HG03342 (cell line): ENCODE measurements at regions not wholly inside any gene's neighbourhood (a gene's known extent, or its start where the extent isn't known, plus 50 kb on each side); places are given as distances from the start of the nearest gene placed in this dataset.

Experiments
- ATAC-seq: cut with Tn5 transposase; IDR thresholded peaks from one replicate; pipeline ENCODE4 v1.9.1; 2021; ENCODE audit warnings: mild to moderate bottlenecking, moderate library complexity; ENCODE audit not compliant: unreplicated experiment

DNA sequence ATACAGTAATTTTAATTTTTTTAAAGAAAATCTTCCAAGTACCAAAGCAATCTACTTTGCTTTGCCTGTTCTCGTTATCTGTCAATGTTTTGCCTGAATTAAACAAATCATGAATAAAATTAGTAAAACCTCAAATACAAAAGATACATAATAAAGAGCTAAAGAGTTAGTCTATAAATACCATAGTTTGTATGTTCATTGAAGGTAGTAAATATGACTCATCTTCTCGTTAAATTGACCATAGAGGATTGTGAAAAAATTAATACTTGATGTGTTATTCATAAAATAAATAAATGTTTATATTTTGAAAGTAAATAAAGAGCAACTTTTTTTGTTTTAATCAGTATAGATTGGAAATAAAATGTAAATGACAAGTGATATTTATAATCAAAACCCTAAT is 246.5 kb upstream of the PLSCR5 start:
- ATAC-seq, result no peak

DNA sequence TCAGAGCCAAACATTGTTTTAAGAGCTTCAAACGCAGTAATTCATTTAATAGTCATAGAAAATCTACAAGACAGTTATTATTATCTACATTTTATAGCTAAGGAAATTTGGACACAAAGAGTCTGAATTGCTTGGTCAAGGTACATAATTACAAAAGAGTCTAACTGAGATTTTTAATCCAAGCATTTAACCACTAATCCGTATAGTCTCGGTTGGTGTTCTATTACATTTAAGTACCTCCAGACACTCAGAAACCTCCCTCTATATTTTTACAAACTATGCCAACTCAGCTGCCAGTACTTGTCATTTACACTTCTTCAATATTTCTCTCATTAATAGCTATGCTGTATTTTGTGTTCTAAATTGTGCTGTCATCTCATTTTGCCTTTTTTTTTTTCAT is 240.2 kb upstream of the PLSCR5 start:
- no peak for ATAC-seq

DNA sequence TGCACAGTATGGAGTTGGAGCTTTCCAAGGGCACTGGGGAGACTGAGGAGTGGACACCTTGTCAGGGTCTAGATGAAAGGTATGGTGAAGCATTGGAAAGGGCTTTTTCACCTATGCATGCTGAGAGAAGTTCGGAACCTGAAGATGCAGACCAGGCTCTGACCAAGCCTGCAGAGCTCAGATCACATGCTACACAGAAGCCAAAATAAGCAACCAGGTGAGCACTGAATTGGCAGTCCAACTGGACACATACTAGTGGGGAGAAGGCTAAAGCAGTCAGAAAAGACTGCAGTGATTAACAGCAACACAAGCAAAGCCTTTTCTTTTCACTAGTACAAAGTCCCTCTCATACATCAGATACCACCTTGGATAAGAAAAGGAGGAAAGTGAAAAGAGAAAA is 238.3 kb upstream of the PLSCR5 start:
- ATAC-seq, result no peak

DNA sequence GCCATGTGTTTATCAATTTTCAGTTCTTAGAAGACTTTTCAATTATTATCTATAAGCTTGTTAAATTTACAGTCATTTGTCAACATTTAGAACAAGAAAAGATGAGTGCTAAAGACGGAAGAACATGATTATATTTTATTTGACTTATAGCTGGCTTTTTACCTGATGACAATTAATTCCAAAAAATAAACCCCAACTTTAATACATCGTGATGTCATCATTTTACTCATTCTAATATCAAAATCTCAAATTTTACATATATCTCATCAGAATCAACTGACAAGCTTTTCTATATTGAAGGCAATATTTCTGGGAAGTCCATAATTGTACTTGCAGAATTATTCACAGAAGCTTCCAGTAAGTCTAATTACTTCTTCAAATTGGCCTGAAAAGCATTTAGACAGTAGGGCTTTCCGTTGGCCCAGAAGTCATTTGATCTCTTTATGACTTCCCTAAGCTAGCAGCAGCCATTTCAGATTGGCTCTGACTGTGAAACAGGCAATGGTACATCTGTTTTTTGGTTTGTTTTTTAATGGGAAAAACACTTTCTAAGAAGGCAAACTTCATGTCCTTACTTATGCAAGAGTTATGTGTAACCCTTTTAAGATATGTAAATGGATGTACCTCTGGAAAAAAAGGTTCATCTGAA is 234.7 kb upstream of the PLSCR5 start:
- ATAC-seq, result no peak

DNA sequence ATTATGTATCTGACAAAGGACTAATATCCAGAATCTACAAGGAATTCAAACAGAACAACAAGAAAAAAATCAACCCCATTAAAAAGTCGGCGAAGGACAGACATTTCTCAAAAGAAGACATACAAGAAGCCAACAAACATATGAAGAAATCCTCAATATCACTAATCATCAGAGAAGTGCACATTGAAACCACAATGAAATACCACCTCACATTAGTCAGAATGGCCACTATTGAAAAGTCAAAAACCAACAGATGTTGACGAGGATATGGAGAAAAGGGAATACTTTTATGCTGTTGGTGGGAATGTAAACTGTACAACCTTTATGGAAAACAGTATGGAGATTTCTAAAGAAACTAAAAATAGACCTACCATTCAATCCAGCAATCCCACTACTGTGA is 233.1 kb upstream of the PLSCR5 start:
- no peak for ATAC-seq

- no peak for ATAC-seq
These were observed 229.8 kb upstream of the PLSCR5 start for GRCh38 chr3:146834917-146835316.

GRCh38 chr3:146832857-146833458 is 227.8 kb upstream of the PLSCR5 start:
- ATAC-seq, result no peak

- no peak for ATAC-seq
These were observed 226.5 kb upstream of the PLSCR5 start for GRCh38 chr3:146831659-146832058.

- no peak for ATAC-seq
These were observed 225.1 kb upstream of the PLSCR5 start for GRCh38 chr3:146830231-146830630.

DNA sequence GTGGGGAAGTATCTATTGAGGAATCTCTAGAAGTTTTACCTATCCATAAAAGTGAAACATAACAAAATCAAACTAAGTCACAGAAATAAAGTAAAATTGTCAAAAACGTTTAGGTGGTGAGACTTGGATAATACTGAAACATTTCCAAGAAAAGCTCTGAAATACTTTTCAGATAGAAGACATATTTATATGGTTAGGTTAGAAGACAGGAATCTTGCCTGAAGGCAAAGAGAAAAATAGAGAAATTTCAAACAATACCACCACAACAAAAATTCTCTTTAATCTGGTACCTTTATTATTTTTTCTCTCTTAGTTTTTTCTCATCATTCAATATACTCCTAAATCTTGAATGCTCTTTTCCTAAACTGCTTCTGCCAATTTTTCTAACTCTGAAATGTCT is 222.7 kb upstream of the PLSCR5 start:
- ATAC-seq, result no peak

DNA sequence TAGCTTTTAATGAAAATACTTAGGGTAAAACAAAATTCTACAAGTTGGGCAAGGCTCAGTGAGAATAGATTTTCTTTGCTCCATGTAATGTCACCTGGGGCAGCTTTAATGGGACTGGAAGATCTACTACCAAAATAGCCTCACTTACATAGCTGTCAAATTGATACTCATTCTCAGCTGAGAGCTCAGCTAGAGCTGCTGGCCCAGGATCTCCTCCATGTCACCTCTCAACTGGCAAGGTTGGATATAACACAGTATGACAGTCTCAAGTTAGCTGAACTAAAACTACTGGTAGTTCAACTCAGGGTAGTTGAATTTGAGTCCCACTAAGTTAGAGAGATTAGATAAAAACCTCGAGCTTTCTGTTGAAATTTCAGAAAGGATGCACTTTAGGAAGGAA is 218.5 kb upstream of the PLSCR5 start:
- ATAC-seq, result no peak

GRCh38 chr3:146818866-146819265 is 213.7 kb upstream of the PLSCR5 start:
- no peak for ATAC-seq

DNA sequence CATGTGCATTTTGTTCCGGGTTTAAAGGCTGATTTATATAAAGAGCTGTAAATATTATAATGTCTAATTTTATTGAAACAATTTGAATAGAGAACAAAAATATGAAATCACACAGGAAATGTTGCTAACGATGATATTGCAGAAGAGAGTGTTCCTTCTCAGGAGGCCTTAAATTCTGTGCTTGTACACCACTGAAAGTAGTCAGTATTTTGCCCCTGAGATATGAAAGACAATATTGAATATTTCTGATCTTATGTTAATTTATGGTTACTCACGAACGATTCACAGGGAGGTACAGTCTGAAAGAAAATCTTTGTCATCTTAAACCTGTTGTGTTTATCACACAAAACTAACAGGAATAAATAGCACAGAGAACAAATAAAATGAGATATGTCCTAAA is 213.2 kb upstream of the PLSCR5 start:
- no peak for ATAC-seq

DNA sequence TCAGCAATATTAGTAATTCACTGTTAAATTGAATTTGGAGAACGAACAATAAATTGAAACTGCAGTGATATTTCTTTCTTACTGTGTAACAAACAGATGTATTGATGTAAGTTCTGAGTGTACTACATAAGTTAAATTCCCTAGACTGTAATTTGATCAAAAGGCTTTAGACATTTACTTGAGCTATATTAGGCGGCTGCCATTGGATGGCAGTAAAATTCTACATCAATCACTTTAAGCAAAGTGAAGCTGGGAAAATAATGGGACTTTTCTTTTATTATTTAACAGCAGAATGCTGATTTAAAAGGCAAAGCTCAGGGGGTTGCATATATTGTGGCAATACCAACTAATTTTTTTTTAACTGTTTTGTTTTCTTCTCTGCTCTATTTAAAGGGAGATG is 212.6 kb upstream of the PLSCR5 start:
- ATAC-seq, result no peak

DNA sequence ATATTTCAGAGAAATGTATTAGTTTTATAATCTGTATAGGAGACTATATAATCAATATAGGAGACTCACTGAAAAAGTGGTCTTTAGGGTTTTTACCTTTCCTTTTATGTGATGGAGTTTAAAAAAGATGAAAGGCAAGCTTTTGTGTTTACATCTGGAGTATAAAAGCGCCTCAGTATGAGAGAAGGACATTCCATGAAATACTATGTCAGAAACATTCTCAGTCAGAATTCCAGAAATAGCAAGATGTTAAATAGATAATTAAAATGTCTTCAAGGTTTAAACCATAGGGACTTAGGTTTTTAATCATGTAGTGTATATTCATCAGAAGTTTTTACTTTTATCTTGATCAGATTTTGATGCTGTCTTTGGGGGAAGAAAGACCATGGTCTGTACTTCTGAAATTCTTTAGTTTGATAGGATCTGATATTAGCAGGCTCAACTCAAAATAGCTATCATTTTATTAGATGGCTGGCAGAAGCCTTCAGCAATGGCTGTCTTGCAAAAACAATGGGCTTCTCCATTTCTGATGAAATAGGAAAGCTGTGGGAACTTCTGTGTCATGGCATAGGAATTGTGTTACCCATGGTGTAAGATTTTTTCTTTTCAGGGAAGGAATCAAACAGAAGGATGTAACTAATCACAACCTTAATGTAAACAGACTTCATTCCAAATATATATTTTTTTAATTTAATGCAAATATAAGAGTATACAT is 209.6 kb upstream of the PLSCR5 start:
- no peak for ATAC-seq

GRCh38 chr3:146813496-146813895 is 208.3 kb upstream of the PLSCR5 start:
- no peak for ATAC-seq

- no peak for ATAC-seq
These were observed 198.6 kb upstream of the PLSCR5 start for GRCh38 chr3:146803745-146804144.

DNA sequence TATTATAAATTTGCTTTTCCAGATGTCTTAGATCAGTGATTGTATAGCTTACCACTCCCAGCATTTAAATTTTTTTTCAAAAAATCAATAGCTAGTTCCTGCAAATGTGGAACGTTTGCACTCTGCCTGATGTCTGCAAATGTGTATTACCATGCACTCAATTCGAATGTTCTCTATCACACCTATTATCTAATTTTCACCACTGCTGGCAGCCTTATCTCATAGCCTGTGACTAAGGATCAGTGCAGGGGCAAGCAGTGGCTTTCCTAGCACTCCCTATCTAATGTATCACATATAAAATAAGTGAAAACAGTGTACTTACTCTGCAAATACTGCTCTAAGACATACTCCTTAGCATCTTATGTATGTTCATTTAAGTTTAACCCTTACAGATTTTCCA is 196.3 kb upstream of the PLSCR5 start:
- no peak for ATAC-seq

DNA sequence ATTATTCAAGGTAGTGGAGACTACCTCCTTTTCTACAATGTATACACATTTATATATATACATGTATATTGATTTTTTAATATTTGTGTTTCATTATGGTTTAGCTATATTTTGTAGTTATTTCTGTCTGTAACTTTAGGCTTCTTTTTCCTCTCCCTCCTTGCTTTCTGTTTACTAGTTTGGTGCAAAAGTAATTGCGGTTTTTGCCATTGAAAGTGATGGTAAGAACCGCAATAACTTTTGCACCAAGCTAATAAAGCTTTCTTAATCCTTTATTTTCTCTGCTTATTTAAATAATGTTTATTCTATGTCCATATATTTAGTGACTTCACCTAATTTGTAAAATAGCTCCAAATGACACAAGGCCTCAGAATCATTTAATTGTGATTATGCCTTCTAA is 195.3 kb upstream of the PLSCR5 start:
- no peak for ATAC-seq

DNA sequence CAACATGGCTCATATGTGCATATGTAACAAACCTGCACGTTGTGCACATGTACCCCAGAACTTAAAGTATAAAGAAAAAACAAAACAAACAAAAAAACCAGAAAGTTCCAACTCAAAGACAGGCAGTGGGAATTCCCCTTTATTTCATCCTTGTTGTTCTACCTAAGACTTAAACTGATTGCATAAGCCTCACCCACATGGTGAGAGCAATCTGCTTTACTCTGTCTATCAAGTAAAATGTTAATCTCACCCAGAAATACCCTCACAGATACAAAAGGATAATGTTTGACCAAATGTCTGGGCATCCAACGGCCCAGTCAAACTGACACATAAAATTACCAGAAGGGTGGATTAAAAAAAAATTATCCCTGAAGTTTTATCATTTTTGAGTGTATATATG is 190.9 kb upstream of the PLSCR5 start:
- ATAC-seq, result no peak

GRCh38 chr3:146783446-146783845 is 178.3 kb upstream of the PLSCR5 start:
- no peak for ATAC-seq

DNA sequence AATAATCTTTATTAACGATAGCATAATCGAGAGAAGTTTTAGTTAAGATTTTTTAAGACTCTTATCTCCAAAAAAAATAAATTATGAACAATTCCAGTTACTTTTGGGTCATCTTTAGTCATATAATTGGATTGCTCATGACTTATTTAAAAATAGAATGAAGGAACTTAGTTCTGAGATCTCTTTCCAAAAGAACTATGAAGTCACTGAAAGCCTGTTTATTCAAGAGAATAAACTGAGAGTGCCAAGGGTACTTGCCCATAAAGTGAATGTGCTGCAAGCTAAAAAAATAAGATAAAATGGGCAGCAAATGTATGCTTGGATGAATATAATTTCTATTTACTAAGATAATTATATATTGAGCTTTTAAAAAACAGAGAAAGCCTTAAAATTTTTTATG is 176.5 kb upstream of the PLSCR5 start:
- no peak for ATAC-seq
